ENCODE measurements at regions not wholly inside any gene's neighbourhood (a gene's known extent, or its start where the extent isn't known, plus 50 kb on each side); places are given as distances from the start of the nearest gene placed in this dataset.

DNA sequence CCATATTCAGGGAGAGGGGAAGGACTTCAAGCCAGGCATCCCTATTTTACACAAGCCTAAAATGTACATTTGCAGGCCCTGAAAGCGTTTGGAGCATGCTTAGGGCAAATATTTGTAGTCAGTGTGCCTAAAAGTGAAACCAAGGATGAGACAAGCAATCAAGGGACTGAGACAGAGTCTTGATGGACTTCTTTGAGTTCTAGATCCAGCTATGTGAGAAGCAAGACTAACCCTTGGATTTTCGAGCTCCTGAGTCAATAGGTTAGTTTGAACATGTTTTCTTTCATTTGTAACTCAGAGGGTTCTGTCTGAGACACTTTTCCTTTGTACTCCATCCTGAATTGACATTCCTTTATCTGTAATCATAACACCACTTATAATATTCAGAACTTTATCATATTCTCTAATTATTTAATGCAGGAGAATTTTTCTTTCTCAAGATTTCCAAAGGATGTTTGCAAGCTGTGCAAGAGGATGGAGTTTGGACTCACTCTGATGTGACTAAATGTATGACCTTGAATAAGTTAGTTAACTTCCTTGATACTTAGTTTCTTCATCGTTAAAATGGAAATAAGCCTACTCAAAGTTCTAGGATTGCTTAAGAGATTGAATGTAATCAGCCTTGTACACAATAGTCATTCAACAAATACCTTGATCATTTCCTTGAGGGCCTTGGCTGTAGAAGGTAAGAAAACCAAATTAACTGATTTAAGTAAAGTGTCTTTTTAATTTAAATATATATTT lies 1237.8 kb upstream of the ZEB2 start:
- H3K27me3 ChIP-seq = no peaks in the 10 kb centered on the region
- TF ChIP-seq, protein P1, sequence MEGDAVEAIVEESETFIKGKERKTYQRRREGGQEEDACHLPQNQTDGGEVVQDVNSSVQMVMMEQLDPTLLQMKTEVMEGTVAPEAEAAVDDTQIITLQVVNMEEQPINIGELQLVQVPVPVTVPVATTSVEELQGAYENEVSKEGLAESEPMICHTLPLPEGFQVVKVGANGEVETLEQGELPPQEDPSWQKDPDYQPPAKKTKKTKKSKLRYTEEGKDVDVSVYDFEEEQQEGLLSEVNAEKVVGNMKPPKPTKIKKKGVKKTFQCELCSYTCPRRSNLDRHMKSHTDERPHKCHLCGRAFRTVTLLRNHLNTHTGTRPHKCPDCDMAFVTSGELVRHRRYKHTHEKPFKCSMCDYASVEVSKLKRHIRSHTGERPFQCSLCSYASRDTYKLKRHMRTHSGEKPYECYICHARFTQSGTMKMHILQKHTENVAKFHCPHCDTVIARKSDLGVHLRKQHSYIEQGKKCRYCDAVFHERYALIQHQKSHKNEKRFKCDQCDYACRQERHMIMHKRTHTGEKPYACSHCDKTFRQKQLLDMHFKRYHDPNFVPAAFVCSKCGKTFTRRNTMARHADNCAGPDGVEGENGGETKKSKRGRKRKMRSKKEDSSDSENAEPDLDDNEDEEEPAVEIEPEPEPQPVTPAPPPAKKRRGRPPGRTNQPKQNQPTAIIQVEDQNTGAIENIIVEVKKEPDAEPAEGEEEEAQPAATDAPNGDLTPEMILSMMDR (IDR thresholded peaks at IDR 0.05) = no peak
- TF ChIP-seq POLR2AphosphoS5 (IDR thresholded peaks at IDR 0.05) = no peak
- TF ChIP-seq POLR2A (IDR thresholded peaks at IDR 0.05) = no peak
- H3K9me3 ChIP-seq = no peaks in the 10 kb centered on the region
- H3K4me3 ChIP-seq = no peak overlapping the region
- DNase-seq (ENCODE audit: low spot score in 2 of 2) = no peak
- no peak overlapping the region for H3K27ac ChIP-seq
- intact Hi-C loops (cut with DNase I; ENCODE audit: low total_unique reads) = no loop called here
- H3K4me1 ChIP-seq = no peaks in the 10 kb centered on the region
- no peaks in the 10 kb centered on the region for H3K36me3 ChIP-seq

DNA sequence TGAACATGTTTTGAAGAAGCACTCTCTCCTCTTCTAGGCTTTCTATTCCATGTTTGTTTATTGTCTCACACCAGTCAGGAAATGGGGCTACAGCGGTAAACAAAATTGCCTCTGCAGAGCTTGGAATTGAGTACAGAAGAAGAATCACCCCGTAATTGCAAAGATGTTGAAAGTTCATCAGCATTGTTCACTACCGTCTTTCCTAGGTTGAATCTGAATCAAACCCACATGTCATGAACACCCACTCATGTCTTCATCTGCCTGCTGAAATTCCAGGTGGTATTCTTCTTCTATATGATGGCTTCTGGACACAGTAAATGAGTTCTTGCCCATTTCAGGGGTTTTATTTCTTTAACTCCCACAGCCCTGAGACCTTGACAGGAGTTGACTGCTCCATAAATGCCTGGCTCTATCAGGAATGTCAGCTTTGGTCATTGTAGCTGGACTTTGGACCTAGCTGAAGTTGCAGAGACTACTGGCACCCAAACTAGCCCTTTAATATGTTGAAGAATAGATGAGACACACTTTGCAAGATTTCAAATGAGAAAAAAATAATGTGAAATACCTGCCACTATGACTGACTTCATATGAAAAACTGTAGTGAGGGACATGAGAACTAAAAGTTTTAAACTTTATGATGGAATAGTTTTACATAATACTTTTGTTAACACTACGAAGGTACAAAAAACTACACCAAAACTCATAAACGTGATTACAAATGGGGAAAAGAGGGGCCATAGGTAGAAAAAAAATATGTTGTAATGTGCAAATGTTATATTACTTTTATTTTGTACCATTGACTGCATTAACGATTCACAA lies 1235.3 kb upstream of the ZEB2 start:
- Histone ChIP-seq H3K4me3 (no peak overlapping the region), H3K27me3 (no peaks in the 10 kb centered on the region), H3K36me3 (no peaks in the 10 kb centered on the region), H3K27ac (no peak overlapping the region), H3K4me1 (no peaks in the 10 kb centered on the region), H3K9me3 (no peaks in the 10 kb centered on the region)
- DNase-seq (ENCODE audit: low spot score in 2 of 2) = no peak
- intact Hi-C loops (cut with DNase I; ENCODE audit: low total_unique reads) = no loop called here
- TF ChIP-seq, protein P1 (IDR thresholded peaks at IDR 0.05) = no peak
- TF ChIP-seq POLR2A (IDR thresholded peaks at IDR 0.05) (no peak), POLR2AphosphoS5 (IDR thresholded peaks at IDR 0.05) (no peak)

DNA sequence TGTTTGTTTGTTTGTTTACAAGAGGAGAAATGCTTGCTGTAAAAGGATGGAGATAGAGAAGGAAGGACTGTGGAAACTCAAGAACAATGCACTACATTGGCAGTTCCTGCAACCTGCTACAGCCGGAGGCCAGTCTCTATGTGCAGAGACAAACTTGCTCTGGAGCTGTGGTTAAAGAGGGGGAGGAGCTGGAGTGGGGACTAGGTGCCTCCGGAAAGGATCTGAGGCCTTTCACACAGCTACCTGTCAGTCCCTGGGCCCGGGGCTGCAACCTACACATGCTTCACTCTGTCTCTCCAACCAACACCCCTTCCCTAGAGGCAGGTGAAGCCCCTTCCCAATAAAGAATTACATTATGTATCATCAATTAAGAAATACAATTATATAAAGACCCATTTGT lies 1234.0 kb upstream of the ZEB2 start:
- Histone ChIP-seq H3K36me3 (no peaks in the 10 kb centered on the region), H3K4me1 (no peaks in the 10 kb centered on the region), H3K9me3 (no peaks in the 10 kb centered on the region), H3K4me3 (no peak overlapping the region), H3K27me3 (no peaks in the 10 kb centered on the region), H3K27ac (no peak overlapping the region)
- no peak for TF ChIP-seq POLR2AphosphoS5 (IDR thresholded peaks at IDR 0.05)
- TF ChIP-seq, protein P1 (IDR thresholded peaks at IDR 0.05) = no peak
- TF ChIP-seq POLR2A (IDR thresholded peaks at IDR 0.05) = no peak
- DNase-seq (ENCODE audit: low spot score in 2 of 2) = no peak
- intact Hi-C loops (cut with DNase I; ENCODE audit: low total_unique reads) = no loop called here

DNA sequence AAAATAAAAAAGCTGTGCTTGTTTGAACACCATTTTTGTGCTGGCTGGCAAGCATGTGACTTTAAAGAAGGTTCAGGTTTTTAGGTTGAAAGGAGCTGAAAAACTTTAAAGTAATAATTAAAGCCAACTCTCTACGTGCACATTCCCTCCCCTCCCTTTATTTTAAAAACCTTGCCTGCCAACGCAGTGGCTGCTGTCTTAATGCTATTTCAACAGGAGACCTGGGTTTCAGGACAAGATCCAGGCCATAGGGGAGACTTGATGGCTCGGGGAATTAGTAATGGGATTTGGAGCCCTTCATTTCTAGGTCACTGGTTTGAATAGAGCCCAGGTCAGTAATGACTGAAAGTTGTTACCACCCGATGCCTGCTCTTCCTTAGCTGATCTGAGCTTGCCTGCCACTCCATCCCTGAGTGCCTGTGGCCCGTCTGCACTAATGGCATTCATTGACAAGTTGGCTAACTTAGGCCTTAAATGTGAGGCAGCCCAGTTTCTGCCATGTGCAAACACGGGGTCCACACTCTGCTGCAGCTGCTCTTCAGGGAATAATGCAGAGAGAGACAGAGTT lies 1233.2 kb upstream of the ZEB2 start:
- Histone ChIP-seq H3K36me3 (no peaks in the 10 kb centered on the region), H3K27me3 (no peaks in the 10 kb centered on the region), H3K4me3 (no peak overlapping the region), H3K4me1 (no peaks in the 10 kb centered on the region), H3K27ac (no peak overlapping the region), H3K9me3 (no peaks in the 10 kb centered on the region)
- TF ChIP-seq, protein P1 (IDR thresholded peaks at IDR 0.05) = no peak
- TF ChIP-seq POLR2AphosphoS5 (IDR thresholded peaks at IDR 0.05) = no peak
- no peak for DNase-seq (ENCODE audit: low spot score in 2 of 2)
- intact Hi-C loops (cut with DNase I; ENCODE audit: low total_unique reads) = no loop called here
